GM12864 (cell line): ENCODE measurements at regions not wholly inside any gene's neighbourhood (a gene's known extent, or its start where the extent isn't known, plus 50 kb on each side); places are given as distances from the start of the nearest gene placed in this dataset.

Experiments
- DNase-seq: peaks from one replicate; pipeline ENCODE4 v3.0.0-alpha.2; 2011; ENCODE audit warnings: low read depth
- H3K4me3 ChIP-seq: 2 replicates; pipeline ENCODE4 v1.5.1; 2011; ENCODE audit warnings: mild to moderate bottlenecking, low read depth, low read length, control low read depth
- TF ChIP-seq, protein P1 (sequence below): IDR thresholded peaks from 2 replicates; pipeline ENCODE4 v1.5.1; 2011; ENCODE audit warnings: low read depth, mild to moderate bottlenecking, moderate library complexity, low read length, control low read depth, inconsistent platforms; ENCODE audit errors: missing control alignments

DNA sequence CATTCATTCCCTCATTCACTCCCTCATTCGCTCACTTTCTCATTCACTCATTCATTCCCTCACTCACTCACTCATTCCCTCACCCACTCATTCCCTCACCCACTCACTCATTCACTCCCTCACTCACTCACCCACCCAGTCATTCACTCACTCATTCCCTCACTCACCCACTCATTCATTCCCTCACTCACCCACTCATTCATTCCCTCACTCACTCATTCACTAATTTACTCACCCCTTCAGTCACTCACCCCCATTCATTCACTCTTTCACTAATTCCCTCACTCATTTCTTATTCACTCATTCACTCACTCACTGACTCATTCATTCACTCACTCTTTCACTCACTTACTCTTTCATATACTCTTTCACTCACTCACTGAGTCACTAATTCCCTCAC is 303.1 kb downstream of the C16orf95 start:
- H3K4me3 ChIP-seq, result no peak overlapping the region
- TF ChIP-seq, protein P1, sequence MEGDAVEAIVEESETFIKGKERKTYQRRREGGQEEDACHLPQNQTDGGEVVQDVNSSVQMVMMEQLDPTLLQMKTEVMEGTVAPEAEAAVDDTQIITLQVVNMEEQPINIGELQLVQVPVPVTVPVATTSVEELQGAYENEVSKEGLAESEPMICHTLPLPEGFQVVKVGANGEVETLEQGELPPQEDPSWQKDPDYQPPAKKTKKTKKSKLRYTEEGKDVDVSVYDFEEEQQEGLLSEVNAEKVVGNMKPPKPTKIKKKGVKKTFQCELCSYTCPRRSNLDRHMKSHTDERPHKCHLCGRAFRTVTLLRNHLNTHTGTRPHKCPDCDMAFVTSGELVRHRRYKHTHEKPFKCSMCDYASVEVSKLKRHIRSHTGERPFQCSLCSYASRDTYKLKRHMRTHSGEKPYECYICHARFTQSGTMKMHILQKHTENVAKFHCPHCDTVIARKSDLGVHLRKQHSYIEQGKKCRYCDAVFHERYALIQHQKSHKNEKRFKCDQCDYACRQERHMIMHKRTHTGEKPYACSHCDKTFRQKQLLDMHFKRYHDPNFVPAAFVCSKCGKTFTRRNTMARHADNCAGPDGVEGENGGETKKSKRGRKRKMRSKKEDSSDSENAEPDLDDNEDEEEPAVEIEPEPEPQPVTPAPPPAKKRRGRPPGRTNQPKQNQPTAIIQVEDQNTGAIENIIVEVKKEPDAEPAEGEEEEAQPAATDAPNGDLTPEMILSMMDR, result no peak

DNA sequence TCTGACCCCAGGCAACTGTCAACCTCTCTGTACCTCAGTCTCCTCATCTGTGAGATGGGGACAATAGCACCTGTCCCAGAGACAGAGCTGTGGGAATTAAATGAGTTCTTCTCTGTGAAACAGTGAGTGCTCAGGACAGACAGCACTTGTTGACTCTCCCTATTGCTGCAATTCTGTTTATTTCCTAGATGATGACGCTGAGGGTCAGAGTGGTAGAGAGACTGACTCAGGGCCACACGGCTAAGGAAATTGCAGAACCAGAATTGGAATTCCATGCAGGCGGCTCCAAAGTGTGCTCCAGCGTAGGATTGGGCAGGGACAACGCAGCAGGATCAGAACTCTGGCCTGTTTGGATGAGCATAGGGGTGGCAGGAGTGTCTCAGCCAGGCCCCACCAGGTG is 302.2 kb downstream of the C16orf95 start:
- TF ChIP-seq, protein P1, result no peak
- DNase-seq, result no peak
- no peak overlapping the region for H3K4me3 ChIP-seq

More for the DNA sequence above, 303.1 kb downstream of the C16orf95 start:
- no peak for DNase-seq

DNA sequence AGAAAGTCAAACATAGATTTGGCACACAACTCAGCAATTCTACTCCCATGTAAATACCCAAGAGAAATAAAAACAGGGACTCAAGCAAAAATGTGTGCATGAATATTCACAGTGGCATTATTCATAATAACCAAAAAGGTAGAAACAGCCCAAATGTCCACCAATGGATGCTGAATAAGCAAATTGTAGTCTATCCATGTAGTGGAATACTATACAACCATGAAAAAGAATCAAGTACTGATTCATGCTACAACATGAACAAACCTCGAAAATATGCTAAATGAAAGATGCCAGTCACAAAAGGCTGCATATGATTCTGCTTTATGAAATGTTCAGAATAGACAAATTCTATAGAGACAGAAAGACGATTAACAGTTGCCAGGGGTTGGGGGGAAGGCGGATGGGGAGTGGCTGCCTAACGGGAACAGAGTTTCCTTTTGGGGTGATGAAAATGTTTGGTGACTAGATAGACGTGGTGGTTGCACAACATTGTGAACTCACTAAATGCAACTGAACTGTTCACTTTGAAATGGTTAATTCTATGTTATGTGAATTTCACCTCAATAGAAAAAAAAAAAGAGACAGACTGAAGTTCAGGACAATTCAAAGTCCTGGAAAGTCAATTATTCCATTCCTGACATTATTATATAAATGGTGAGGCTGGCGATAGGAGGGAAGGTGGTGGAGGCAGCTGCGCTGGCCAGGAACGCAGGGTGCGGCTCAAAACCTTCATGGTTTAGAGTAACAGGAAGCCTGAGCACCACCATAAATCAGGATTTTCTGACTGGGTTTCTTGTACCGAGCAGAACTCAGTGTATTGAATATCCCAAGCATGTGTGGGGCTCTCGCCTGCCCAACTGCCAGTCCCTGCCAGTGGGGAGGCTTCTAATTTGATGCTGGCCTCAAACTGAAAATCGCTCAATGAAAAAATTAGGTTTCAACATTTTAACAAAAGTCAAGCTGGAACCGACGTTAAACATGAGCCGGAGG is 300.9 kb downstream of the C16orf95 start:
- DNase-seq, result no peak
- TF ChIP-seq, protein P1, result no peak
- H3K4me3 ChIP-seq, result no peak overlapping the region

DNA sequence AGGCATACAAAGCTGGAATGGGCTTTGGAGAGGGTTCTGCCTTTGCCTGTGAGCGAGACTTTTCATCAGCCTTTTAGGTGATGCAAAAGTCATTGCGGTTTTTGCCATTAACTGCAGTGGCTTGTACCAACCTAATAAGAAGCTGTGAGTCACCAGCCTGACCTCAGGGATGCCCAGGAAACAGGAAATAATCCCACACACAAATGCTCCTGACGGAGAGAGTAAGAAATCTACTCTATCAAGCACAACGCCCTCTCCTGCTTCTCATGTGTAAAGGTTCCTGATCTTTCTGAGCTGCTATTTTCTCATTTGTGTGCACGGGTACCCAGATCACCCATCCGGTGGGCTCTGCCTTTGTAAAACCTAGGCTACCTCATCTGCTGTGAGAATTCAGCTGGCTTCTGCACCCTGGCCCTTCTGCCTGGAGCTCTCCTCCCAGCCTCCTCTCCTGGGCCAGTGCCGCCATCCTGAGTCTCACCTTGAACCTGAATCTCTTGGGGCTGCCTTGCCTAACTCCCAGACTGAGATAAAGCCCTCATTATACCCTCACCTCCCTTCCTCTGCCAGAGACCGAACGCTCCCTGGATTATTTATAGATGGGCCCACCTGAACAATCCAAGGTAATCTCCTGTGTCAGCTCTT is 299.7 kb downstream of the C16orf95 start:
- DNase-seq, result no peak
- TF ChIP-seq, protein P1, result no peak
- no peak overlapping the region for H3K4me3 ChIP-seq

DNA sequence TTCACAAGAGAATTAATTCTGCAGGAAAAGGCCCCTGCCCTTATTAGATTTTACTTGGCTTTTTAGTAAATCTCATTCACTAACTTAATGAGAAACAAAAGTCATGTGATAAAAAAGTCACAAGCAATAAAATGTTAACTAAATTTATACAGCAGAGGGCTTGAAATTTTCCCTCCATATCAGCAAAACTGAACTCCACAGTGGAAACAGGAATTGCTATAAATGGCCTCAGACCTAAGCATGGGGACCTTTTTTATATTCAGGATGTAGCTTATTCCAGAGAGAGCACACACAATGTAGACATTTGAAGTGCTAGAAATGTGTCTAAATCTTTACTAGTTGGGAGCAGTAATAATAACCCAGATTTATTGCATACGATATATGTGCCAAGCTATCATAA is 291.5 kb downstream of the C16orf95 start:
- TF ChIP-seq, protein P1, result no peak
- no peak for DNase-seq
- no peak overlapping the region for H3K4me3 ChIP-seq

DNA sequence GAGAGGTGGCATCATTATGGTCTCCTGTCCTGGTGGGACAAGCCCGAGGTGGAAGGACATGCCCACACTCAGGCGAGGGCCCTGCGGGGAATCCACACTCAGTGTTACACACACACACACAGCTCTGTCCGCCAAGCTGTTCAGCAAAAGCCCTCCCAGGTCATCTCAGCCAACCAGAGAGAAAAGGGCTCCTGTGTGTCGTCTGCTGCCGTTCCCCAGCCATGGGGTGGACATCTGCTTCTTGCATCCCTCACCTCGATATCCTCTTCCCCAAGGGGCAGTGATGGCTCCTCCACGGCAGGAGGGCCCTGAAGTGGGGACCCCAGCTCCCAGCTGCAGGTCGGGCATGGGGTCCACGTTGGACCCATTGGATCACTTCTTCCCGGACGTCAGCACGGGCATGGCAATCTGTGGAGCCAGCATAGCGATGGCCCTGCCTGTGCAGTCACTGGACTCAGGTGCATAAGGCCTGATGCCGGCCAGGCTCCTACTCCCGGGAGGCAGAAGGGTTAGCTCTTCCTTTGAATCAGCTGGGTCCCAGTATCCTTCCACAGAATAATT is 290.1 kb downstream of the C16orf95 start:
- no peak for DNase-seq
- TF ChIP-seq, protein P1, result no peak
- no peak overlapping the region for H3K4me3 ChIP-seq
